ENCODE measurements at regions not wholly inside any gene's neighbourhood (a gene's known extent, or its start where the extent isn't known, plus 50 kb on each side); places are given as distances from the start of the nearest gene placed in this dataset.
"Not testable (repeated sequence)": the region's sequence is repeated elsewhere in the genome, so short reads cannot be mapped to it uniquely, and the experiment has no call there.

GRCh38 chr5:71810471-71811195 lies 91.6 kb downstream of the CARTPT start:
- in situ Hi-C loops (cut with HindIII; ENCODE audit: low pct_unique_long_range_greater_than_20kb, low sequenced_read_pairs) = no loop called here

DNA sequence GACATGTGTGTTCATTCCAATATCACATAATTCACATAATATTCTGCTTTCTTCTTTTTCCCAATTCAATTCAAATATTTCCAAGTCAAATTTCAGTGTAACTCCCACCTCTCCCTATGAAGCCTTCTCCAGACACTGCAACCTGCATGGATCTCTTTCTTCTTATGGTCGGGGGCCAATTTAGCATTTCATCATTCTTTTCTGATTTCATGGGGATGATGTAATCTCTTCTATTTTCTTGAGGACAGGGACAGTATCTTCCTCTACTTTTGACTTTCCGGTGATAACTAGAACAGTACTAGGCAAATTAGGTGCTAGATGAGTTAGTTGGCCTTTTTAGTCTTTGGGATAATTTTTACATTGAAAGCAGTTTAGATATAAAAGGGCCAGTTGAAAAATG lies 92.7 kb downstream of the CARTPT start:
- in situ Hi-C loops (cut with HindIII; ENCODE audit: low pct_unique_long_range_greater_than_20kb, low sequenced_read_pairs) = no loop called here
- DNase-seq (ENCODE audit: low read depth, low spot score) = no peak

More at GRCh38 chr5:71810471-71811195, 91.6 kb downstream of the CARTPT start:
- peak; percentile 36 for DNase-seq (ENCODE audit: low read depth, low spot score)

DNA sequence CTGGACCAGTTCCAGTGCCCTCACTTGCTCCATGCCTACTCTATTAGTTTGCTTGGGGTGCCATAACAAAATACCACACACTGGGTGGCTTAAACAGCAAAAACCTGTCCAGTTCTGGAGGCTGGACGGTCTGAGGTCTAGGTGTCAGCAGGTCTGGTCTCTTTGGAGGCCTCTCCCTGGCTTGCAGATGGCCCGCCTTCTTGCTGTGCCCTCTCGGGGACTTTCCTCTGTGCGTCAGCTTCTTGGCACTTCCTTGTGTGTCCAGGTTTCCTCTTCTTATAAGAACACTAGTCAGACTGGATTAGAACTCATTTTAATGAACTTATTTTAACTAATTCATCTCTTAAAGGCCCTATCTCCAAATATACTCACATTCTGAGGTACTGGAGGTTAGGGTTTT lies 97.2 kb downstream of the CARTPT start:
- no peak for DNase-seq (ENCODE audit: low read depth, low spot score)

GRCh38 chr5:71817891-71818290 lies 98.8 kb downstream of the CARTPT start:
- no peak for DNase-seq (ENCODE audit: low read depth, low spot score)
- in situ Hi-C loops (cut with HindIII; ENCODE audit: low pct_unique_long_range_greater_than_20kb, low sequenced_read_pairs) = no loop called here

More for the DNA sequence above, 97.2 kb downstream of the CARTPT start:
- in situ Hi-C loops (cut with HindIII; ENCODE audit: low pct_unique_long_range_greater_than_20kb, low sequenced_read_pairs) = no loop called here

DNA sequence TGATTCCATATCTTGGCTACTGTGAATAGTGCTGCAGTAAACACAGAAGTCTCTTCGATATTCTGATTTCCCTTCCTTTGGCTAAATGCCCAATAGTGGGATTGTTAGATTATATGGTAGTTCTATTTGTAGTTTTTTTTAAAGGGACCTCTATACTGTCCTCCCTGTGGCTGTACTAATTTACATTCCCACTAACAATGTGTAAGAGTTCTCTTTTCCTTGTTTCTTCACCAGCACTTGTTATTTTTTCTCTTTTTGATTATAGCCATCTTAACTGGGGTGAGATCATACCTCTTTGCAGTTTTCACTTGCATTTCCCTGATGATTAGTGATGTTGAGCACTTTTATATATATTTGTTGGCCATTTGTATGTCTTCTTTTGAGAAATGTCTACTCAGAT lies 102.0 kb downstream of the CARTPT start:
- in situ Hi-C loops (cut with HindIII; ENCODE audit: low pct_unique_long_range_greater_than_20kb, low sequenced_read_pairs) = no loop called here
- no peak for DNase-seq (ENCODE audit: low read depth, low spot score)

- in situ Hi-C loops (cut with HindIII; ENCODE audit: low pct_unique_long_range_greater_than_20kb, low sequenced_read_pairs) = not testable (repeated sequence)
Measured at GRCh38 chr5:71822065-71822464, 103.0 kb downstream of the CARTPT start.

GRCh38 chr5:71825992-71826391 lies 106.9 kb downstream of the CARTPT start:
- DNase-seq (ENCODE audit: low read depth, low spot score) = no peak
- in situ Hi-C loops (cut with HindIII; ENCODE audit: low pct_unique_long_range_greater_than_20kb, low sequenced_read_pairs) = no loop called here

More at GRCh38 chr5:71822065-71822464, 103.0 kb downstream of the CARTPT start:
- not testable (repeated sequence) for DNase-seq (ENCODE audit: low read depth, low spot score)

DNA sequence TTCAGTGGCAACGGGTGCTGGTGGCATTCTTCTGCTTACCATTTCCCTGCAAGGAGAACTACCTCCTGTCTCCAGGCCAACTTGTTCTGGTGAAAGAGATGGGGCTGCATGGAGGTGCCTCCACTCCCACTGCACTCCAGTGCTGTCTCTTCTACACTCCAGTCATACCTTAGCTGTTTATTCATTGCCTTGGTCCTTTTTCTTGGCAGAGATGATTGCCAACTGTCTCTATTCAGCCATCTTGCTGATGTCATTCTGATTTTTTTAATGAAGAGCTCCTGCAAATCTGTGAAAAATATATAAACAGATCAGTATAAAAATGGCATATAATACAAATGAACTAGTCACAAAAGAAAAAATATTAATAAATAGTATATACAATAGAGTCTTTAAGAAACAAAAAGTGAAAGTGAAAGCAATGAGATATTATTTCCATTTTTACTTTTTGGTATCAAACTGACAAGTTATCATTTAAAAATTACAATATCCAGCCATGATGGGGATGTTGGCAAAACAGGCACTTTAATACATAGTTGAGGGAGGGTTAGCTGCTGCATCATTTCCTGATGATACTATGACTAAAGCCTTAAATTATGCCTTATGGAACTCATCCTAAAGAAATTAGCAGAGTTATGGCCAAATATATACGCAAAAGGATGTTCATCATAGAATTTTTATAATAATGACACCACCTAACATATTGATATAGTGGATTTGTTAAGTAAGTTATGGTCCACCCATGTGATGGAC lies 109.4 kb downstream of the CARTPT start:
- in situ Hi-C loops (cut with HindIII; ENCODE audit: low pct_unique_long_range_greater_than_20kb, low sequenced_read_pairs) = no loop called here
- DNase-seq (ENCODE audit: low read depth, low spot score) = no peak

DNA sequence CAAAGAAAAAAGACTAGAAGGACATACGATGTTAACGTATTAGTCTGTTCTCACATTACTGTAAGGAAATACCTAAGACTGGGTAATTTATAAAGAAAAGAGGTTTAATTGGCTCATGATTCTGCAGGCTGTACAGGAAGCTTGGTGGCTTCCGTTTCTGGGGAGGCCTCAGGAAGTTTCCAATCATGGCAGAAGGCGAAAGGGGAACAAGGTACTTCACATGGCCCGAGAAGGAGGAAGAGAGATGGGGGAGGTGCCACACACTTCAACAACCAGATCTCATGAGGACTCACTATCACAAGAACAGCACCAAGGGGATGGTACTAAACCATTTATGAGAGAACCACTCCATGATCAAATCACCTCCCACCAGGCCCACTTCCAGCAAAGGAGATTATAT lies 110.1 kb downstream of the CARTPT start:
- in situ Hi-C loops (cut with HindIII; ENCODE audit: low pct_unique_long_range_greater_than_20kb, low sequenced_read_pairs) = no loop called here
- no peak for DNase-seq (ENCODE audit: low read depth, low spot score)

DNA sequence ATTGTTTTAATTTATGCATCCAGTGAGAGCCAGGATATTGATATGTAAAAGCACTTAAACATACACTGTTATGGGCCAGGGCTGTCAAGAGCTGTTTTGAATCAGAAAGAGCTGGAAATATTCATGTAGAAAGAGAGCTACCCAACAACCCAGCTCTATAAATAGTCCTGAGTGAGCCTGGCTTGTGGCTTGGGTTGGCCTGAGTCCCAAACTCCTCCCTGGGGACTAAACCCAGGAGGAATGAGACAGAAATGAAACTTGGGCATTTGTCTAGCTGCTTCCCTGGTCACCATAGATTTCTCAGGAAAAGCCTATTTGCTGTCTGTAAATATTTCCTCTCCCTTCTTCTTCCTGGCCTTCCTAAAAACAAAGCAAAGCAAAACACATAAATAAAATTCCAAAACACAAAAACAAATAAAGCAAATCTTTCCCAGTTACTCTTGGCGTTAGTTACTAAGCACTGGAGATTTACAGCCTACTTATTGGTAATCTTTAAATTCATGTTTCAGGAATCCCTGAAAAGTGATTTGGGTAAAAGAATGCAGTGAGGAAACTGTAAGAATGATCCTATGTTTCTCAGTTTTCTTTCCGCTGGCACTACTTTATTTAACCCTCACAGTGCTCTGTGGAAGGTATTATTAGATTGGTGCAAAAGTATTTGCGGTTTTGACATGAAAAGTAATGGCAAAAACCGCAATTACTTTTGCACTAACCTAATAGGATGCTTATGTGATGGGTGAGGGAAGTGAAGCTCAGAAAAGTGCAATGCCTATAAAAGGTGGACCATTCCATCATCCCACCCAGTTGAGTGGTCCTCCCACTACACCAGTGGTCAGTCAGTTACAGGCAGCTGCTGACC lies 111.8 kb downstream of the CARTPT start:
- in situ Hi-C loops (cut with HindIII; ENCODE audit: low pct_unique_long_range_greater_than_20kb, low sequenced_read_pairs) = no loop called here
- peak; percentile 49 for DNase-seq (ENCODE audit: low read depth, low spot score)

GRCh38 chr5:71832812-71833715 lies 114.0 kb downstream of the CARTPT start:
- in situ Hi-C loops (cut with HindIII; ENCODE audit: low pct_unique_long_range_greater_than_20kb, low sequenced_read_pairs) = no loop called here
- no peak for DNase-seq (ENCODE audit: low read depth, low spot score)

DNA sequence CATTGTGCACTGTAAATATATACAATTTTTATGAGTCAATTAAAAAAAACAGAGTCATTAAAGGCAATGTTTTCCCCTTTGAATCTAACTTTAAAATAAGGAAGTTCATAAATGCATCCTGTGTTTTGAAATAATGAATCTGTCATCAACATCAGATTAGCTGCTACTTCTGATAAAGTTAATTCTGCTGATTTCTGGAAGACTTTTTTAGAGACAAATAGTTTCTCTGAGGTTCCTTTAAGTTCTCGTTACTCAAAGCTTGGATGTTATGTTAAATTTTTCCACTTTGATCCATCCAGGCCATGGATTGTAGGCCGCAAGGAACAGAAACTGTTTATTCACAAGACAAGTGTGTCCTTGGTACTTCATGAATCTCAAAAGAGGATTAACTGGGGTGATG lies 115.5 kb downstream of the CARTPT start:
- DNase-seq (ENCODE audit: low read depth, low spot score) = no peak
- in situ Hi-C loops (cut with HindIII; ENCODE audit: low pct_unique_long_range_greater_than_20kb, low sequenced_read_pairs) = no loop called here

- DNase-seq (ENCODE audit: low read depth, low spot score) = peak; percentile 22
- in situ Hi-C loops (cut with HindIII; ENCODE audit: low pct_unique_long_range_greater_than_20kb, low sequenced_read_pairs) = no loop called here
Measured at GRCh38 chr5:71836084-71836483, 117.0 kb downstream of the CARTPT start.

DNA sequence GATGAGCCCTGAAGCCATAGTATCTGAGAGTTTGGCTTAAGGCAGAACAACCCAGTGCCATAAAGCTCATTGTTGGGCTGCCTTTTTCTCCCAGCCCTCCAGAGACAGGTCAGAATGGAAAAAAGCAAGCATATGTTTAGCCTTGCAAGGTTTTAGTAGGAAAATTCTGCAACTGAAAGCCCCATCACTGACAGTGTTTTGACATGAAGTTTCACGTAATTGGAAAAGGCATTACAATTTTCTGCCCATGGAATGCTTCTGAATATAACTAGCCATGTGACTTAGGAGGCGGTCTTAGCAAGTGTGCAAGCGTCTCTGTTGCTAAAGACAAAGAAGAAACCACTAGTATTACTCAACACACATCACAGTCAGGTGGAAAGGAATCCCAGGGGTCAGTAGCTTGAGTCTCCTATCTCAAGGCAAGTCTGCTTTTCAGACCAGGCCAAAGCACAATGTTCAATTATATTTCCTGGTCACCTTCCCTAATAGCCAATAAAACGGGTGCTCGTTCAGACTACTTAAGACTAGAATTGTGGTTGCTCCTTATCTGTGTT lies 117.6 kb downstream of the CARTPT start:
- peak; percentile 33 for DNase-seq (ENCODE audit: low read depth, low spot score)
- in situ Hi-C loops (cut with HindIII; ENCODE audit: low pct_unique_long_range_greater_than_20kb, low sequenced_read_pairs) = no loop called here

- in situ Hi-C loops (cut with HindIII; ENCODE audit: low pct_unique_long_range_greater_than_20kb, low sequenced_read_pairs) = no loop called here
- no peak for DNase-seq (ENCODE audit: low read depth, low spot score)
Measured at GRCh38 chr5:71838286-71838685, 119.2 kb downstream of the CARTPT start.

DNA sequence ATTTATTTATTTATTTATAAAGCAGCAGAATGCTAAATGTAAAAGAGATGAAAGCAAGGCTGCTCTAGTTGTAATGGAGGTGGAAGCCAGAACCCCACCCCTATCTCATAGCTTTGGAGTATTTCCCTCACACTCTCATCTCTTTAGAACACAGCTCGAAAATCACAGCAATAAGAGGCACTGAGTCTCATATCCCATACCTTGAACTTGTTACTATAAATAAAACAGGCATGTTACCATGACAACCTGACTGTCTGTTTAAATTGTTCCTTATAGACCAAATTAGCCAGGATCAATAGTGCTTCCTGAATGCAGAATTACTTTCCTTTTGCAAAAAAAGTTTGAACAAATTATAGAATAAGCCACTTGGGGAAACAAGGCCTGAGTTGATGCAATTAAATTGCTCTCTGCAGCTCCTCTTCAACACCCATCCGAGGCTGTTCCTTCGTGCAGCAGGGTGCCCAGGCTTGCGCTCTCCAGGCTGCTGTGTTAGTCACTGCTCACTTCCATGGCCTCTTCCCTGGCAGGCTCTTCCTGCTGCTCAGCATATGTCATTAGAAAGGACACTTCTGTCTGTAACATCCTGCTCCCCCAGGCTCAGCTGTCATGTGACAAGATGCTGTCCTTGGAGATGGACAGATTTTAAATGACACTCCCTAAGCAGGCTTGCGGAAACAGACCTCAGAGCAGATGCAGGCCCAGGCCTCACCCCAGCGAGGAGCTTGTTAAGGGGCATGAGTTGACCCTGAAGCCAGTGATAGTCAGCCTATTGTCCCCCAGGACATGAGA lies 120.2 kb downstream of the CARTPT start:
- DNase-seq (ENCODE audit: low read depth, low spot score) = no peak
- in situ Hi-C loops (cut with HindIII; ENCODE audit: low pct_unique_long_range_greater_than_20kb, low sequenced_read_pairs) = no loop called here

Data from SK-MEL-5 (cell line).